ENCODE measurements at regions not wholly inside any gene's neighbourhood (a gene's known extent, or its start where the extent isn't known, plus 50 kb on each side); places are given as distances from the start of the nearest gene placed in this dataset.

GRCh38 chr4:41329361-41329760 is 72.6 kb downstream of the UCHL1 start:
- TF ChIP-seq POLR2A (IDR thresholded peaks at IDR 0.05) (no peak), CTCF (IDR thresholded peaks at IDR 0.05) (no peak), POLR2AphosphoS5 (IDR thresholded peaks at IDR 0.05) (no peak)

Data from sigmoid colon (tissue), 4 donors.